ENCODE measurements at regions not wholly inside any gene's neighbourhood (a gene's known extent, or its start where the extent isn't known, plus 50 kb on each side); places are given as distances from the start of the nearest gene placed in this dataset.

- H3K36me3 ChIP-seq: no peaks in the 10 kb centered on the region
- H3K9me3 ChIP-seq: peaks cover 0 to 5% (median 0%) of the 10 kb centered on the region in 8 donors
- H3K4me3 ChIP-seq: no peak overlapping the region
- WGBS, 5 donors: 30 to 53% (median 40%) methylated on average over 1 of the region's 1 CpG
- H3K4me1 ChIP-seq: no peaks in the 10 kb centered on the region
- no peak for DNase-seq
- TF ChIP-seq POLR2AphosphoS5 (IDR thresholded peaks at IDR 0.05): no peak
- no peak for TF ChIP-seq POLR2A (IDR thresholded peaks at IDR 0.05)
- TF ChIP-seq, protein P1, sequence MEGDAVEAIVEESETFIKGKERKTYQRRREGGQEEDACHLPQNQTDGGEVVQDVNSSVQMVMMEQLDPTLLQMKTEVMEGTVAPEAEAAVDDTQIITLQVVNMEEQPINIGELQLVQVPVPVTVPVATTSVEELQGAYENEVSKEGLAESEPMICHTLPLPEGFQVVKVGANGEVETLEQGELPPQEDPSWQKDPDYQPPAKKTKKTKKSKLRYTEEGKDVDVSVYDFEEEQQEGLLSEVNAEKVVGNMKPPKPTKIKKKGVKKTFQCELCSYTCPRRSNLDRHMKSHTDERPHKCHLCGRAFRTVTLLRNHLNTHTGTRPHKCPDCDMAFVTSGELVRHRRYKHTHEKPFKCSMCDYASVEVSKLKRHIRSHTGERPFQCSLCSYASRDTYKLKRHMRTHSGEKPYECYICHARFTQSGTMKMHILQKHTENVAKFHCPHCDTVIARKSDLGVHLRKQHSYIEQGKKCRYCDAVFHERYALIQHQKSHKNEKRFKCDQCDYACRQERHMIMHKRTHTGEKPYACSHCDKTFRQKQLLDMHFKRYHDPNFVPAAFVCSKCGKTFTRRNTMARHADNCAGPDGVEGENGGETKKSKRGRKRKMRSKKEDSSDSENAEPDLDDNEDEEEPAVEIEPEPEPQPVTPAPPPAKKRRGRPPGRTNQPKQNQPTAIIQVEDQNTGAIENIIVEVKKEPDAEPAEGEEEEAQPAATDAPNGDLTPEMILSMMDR (IDR thresholded peaks at IDR 0.05 in 8 of 11, conservative IDR thresholded peaks at IDR 0.05 in 3 of 11): no peak
- intact Hi-C loops (cut with DNase I; ENCODE audit: low total_unique reads): no loop called here
- no peaks in the 10 kb centered on the region for H3K27me3 ChIP-seq (replicated peaks in 1 of 7)
- H3K27ac ChIP-seq: no peak overlapping the region
Observed at GRCh38 chr12:103036581-103037214, 79.2 kb downstream of the ASCL1 start.

- intact Hi-C loops (cut with DNase I; ENCODE audit: low total_unique reads): no loop called here
- TF ChIP-seq POLR2AphosphoS5 (IDR thresholded peaks at IDR 0.05): no peak
- TF ChIP-seq, protein P1 (IDR thresholded peaks at IDR 0.05 in 8 of 11, conservative IDR thresholded peaks at IDR 0.05 in 3 of 11): no peak
- no peak for TF ChIP-seq POLR2A (IDR thresholded peaks at IDR 0.05)
- Histone ChIP-seq H3K27me3 (replicated peaks in 1 of 7) (peaks cover 0 to 9% (median 0%) of the 10 kb centered on the region in 7 donors), H3K36me3 (no peaks in the 10 kb centered on the region), H3K4me1 (no peaks in the 10 kb centered on the region), H3K9me3 (no peaks in the 10 kb centered on the region), H3K27ac (no peak overlapping the region), H3K4me3 (no peak overlapping the region)
- 24 to 34% (median 27%) methylated on average over 18 of the region's 18 CpGs for WGBS, 5 donors
- no peak for DNase-seq
Observed at GRCh38 chr12:103043531-103044486, 86.3 kb downstream of the ASCL1 start.

- Histone ChIP-seq H3K9me3 (no peaks in the 10 kb centered on the region), H3K27me3 (replicated peaks in 1 of 7) (peaks cover 0 to 9% (median 0%) of the 10 kb centered on the region in 7 donors), H3K27ac (no peak overlapping the region), H3K4me1 (no peaks in the 10 kb centered on the region), H3K4me3 (no peak overlapping the region), H3K36me3 (no peaks in the 10 kb centered on the region)
- 72 to 86% (median 81%) methylated on average over 3 of the region's 3 CpGs for WGBS, 5 donors
- TF ChIP-seq, protein P1 (IDR thresholded peaks at IDR 0.05 in 8 of 11, conservative IDR thresholded peaks at IDR 0.05 in 3 of 11): no peak
- TF ChIP-seq POLR2A (IDR thresholded peaks at IDR 0.05) (no peak), POLR2AphosphoS5 (IDR thresholded peaks at IDR 0.05) (no peak)
- intact Hi-C loops (cut with DNase I; ENCODE audit: low total_unique reads): no loop called here
- no peak for DNase-seq
Observed at GRCh38 chr12:103046154-103046553, 88.7 kb downstream of the ASCL1 start.

GRCh38 chr12:103050273-103050672 is 92.8 kb downstream of the ASCL1 start:
- WGBS, 5 donors: 77 to 83% (median 80%) methylated on average over 4 of the region's 4 CpGs

More at GRCh38 chr12:103050273-103050672, 92.8 kb downstream of the ASCL1 start:
- H3K4me1 ChIP-seq: no peaks in the 10 kb centered on the region
- H3K27ac ChIP-seq: no peak overlapping the region
- no peaks in the 10 kb centered on the region for H3K9me3 ChIP-seq
- H3K4me3 ChIP-seq: no peak overlapping the region
- intact Hi-C loops (cut with DNase I; ENCODE audit: low total_unique reads): no loop called here
- no peak for TF ChIP-seq POLR2A (IDR thresholded peaks at IDR 0.05)
- TF ChIP-seq POLR2AphosphoS5 (IDR thresholded peaks at IDR 0.05): no peak
- no peak for DNase-seq
- no peaks in the 10 kb centered on the region for H3K27me3 ChIP-seq (replicated peaks in 1 of 7)
- H3K36me3 ChIP-seq: no peaks in the 10 kb centered on the region
